ENCODE measurements at regions not wholly inside any gene's neighbourhood (a gene's known extent, or its start where the extent isn't known, plus 50 kb on each side); places are given as distances from the start of the nearest gene placed in this dataset.

GRCh38 chr15:37536967-37537605, 397.4 kb upstream of the TMCO5A start:
- H3K27ac Mint-ChIP-seq (ENCODE audit: unreplicated experiment), result no peak overlapping the region
- no peaks in the 10 kb centered on the region for H3K36me3 Mint-ChIP-seq (ENCODE audit: unreplicated experiment)
- H3K27me3 Mint-ChIP-seq (ENCODE audit: unreplicated experiment), result no peaks in the 10 kb centered on the region
- TF ChIP-seq CTCF (IDR thresholded peaks at IDR 0.05; ENCODE audit: partially characterized antibody, unreplicated experiment), result no peak
- H3K4me1 Mint-ChIP-seq (ENCODE audit: low read depth, unreplicated experiment), result no peaks in the 10 kb centered on the region
- H3K9me3 Mint-ChIP-seq (ENCODE audit: unreplicated experiment), result peaks cover 2% of the 10 kb centered on the region
- H3K4me3 Mint-ChIP-seq (ENCODE audit: unreplicated experiment), result no peak overlapping the region
- DNase-seq, result no peak

- no peak overlapping the region for H3K27ac Mint-ChIP-seq (ENCODE audit: unreplicated experiment)
- no peaks in the 10 kb centered on the region for H3K4me1 Mint-ChIP-seq (ENCODE audit: low read depth, unreplicated experiment)
- no peak for TF ChIP-seq CTCF (IDR thresholded peaks at IDR 0.05; ENCODE audit: partially characterized antibody, unreplicated experiment)
These were observed 396.6 kb upstream of the TMCO5A start for GRCh38 chr15:37537802-37538201.

GRCh38 chr15:37548116-37548515, 386.3 kb upstream of the TMCO5A start:
- H3K27ac Mint-ChIP-seq (ENCODE audit: unreplicated experiment), result no peak overlapping the region
- no peak for TF ChIP-seq CTCF (IDR thresholded peaks at IDR 0.05; ENCODE audit: partially characterized antibody, unreplicated experiment)
- no peak for DNase-seq
- no peaks in the 10 kb centered on the region for H3K9me3 Mint-ChIP-seq (ENCODE audit: unreplicated experiment)
- no peaks in the 10 kb centered on the region for H3K4me1 Mint-ChIP-seq (ENCODE audit: low read depth, unreplicated experiment)
- no peaks in the 10 kb centered on the region for H3K36me3 Mint-ChIP-seq (ENCODE audit: unreplicated experiment)
- H3K27me3 Mint-ChIP-seq (ENCODE audit: unreplicated experiment), result no peaks in the 10 kb centered on the region
- H3K4me3 Mint-ChIP-seq (ENCODE audit: unreplicated experiment), result no peak overlapping the region

More at GRCh38 chr15:37537802-37538201, 396.6 kb upstream of the TMCO5A start:
- Mint-ChIP-seq H3K36me3 (ENCODE audit: unreplicated experiment) (no peaks in the 10 kb centered on the region), H3K27me3 (ENCODE audit: unreplicated experiment) (no peaks in the 10 kb centered on the region), H3K9me3 (ENCODE audit: unreplicated experiment) (peaks cover 2% of the 10 kb centered on the region), H3K4me3 (ENCODE audit: unreplicated experiment) (no peak overlapping the region)
- no peak for DNase-seq

GRCh38 chr15:37550360-37551024, 383.9 kb upstream of the TMCO5A start:
- no peak for TF ChIP-seq CTCF (IDR thresholded peaks at IDR 0.05; ENCODE audit: partially characterized antibody, unreplicated experiment)
- Mint-ChIP-seq H3K4me1 (ENCODE audit: low read depth, unreplicated experiment) (no peaks in the 10 kb centered on the region), H3K27me3 (ENCODE audit: unreplicated experiment) (no peaks in the 10 kb centered on the region), H3K4me3 (ENCODE audit: unreplicated experiment) (no peak overlapping the region), H3K9me3 (ENCODE audit: unreplicated experiment) (no peaks in the 10 kb centered on the region), H3K36me3 (ENCODE audit: unreplicated experiment) (no peaks in the 10 kb centered on the region), H3K27ac (ENCODE audit: unreplicated experiment) (no peak overlapping the region)
- DNase-seq, result no peak

- Mint-ChIP-seq H3K27me3 (ENCODE audit: unreplicated experiment) (no peaks in the 10 kb centered on the region), H3K4me3 (ENCODE audit: unreplicated experiment) (no peak overlapping the region), H3K27ac (ENCODE audit: unreplicated experiment) (no peak overlapping the region), H3K4me1 (ENCODE audit: low read depth, unreplicated experiment) (no peaks in the 10 kb centered on the region), H3K9me3 (ENCODE audit: unreplicated experiment) (no peaks in the 10 kb centered on the region), H3K36me3 (ENCODE audit: unreplicated experiment) (no peaks in the 10 kb centered on the region)
- no peak for DNase-seq
- no peak for TF ChIP-seq CTCF (IDR thresholded peaks at IDR 0.05; ENCODE audit: partially characterized antibody, unreplicated experiment)
These were observed 362.0 kb upstream of the TMCO5A start for GRCh38 chr15:37572401-37572800.

All from glutamatergic neuron (in vitro differentiated cells).